ENCODE measurements at regions not wholly inside any gene's neighbourhood (a gene's known extent, or its start where the extent isn't known, plus 50 kb on each side); places are given as distances from the start of the nearest gene placed in this dataset.
"Not testable (repeated sequence)": the region's sequence is repeated elsewhere in the genome, so short reads cannot be mapped to it uniquely, and the experiment has no call there.

DNA sequence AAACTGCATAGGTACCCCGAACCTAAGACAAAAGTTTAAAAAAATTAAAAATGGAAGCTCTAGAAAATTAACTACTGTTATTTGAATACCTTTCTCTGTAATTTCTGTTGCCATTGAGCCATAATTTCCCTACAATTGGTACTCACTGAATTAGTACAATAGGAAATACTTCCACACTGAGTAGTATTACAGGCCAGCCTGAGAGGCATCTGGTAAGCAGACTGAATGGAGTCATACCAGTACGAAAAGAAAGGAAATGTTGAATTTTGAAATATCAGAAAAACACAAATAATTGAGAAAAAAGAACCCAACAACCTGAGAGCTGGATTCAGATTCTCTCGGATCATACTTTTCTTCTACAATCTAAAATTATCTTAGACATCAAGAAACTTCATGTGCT lies 791.3 kb downstream of the TENT5A start:
- no peak overlapping the region for H3K9ac ChIP-seq (ENCODE audit: low read depth, low read length)
- no peak overlapping the region for H3K27ac ChIP-seq (ENCODE audit: low read depth, low read length)
- H3K4me1 ChIP-seq (ENCODE audit: insufficient read depth, low read length) = 0 out of 2 replicates have a peak, but pooled peaks cover 11% of the 10 kb centered on the region
- no peaks in the 10 kb centered on the region for H3K36me3 ChIP-seq (ENCODE audit: insufficient read depth, low read length)
- H3K4me3 ChIP-seq (ENCODE audit: low read length) = no peak overlapping the region
- 0 out of 2 replicates have a peak, but pooled peaks cover 4% of the 10 kb centered on the region for H3K9me3 ChIP-seq (ENCODE audit: insufficient read depth, low read depth, low read length)
- WGBS = 76% methylated on average over 2 of the region's 3 CpGs
- H3K27me3 ChIP-seq (ENCODE audit: insufficient read depth, low read length) = no peaks in the 10 kb centered on the region

GRCh38 chr6:80959034-80959433 lies 793.4 kb downstream of the TENT5A start:
- no peak overlapping the region for H3K9ac ChIP-seq (ENCODE audit: low read depth, low read length)
- no peak overlapping the region for H3K4me3 ChIP-seq (ENCODE audit: low read length)
- H3K36me3 ChIP-seq (ENCODE audit: insufficient read depth, low read length) = no peaks in the 10 kb centered on the region
- 87% methylated on average over 1 of the region's 1 CpG for WGBS
- no peak overlapping the region for H3K27ac ChIP-seq (ENCODE audit: low read depth, low read length)
- H3K4me1 ChIP-seq (ENCODE audit: insufficient read depth, low read length) = peaks cover 17% of the 10 kb centered on the region; the same call in 1 of the 2 replicates
- no peaks in the 10 kb centered on the region for H3K9me3 ChIP-seq (ENCODE audit: insufficient read depth, low read depth, low read length)
- H3K27me3 ChIP-seq (ENCODE audit: insufficient read depth, low read length) = no peaks in the 10 kb centered on the region

DNA sequence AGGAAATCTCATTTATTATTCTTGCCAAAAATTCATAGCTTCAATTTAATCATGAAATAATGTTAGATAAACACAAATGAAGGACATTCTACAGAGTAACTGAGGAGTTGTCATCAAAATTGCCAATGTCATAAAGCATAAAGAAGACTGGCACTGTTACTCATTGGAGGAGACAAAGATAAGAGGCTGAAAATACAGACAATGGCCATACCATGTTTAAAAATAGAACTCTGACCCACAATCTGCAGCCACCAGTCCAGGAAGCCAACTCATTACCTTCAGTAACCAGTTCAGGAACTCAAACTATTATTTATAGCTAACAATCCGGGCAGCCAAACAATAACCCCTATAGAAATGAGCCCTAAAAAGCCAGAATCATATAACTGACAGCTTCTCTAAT lies 795.6 kb downstream of the TENT5A start:
- Histone ChIP-seq H3K27ac (ENCODE audit: low read depth, low read length) (no peak overlapping the region), H3K4me1 (ENCODE audit: insufficient read depth, low read length) (peaks cover 6% of the 10 kb centered on the region; the same call in 1 of the 2 replicates), H3K9ac (ENCODE audit: low read depth, low read length) (no peak overlapping the region), H3K27me3 (ENCODE audit: insufficient read depth, low read length) (no peaks in the 10 kb centered on the region), H3K4me3 (ENCODE audit: low read length) (no peak overlapping the region), H3K9me3 (ENCODE audit: insufficient read depth, low read depth, low read length) (no peaks in the 10 kb centered on the region), H3K36me3 (ENCODE audit: insufficient read depth, low read length) (no peaks in the 10 kb centered on the region)
- 90% methylated on average over 1 of the region's 1 CpG for WGBS

GRCh38 chr6:80952479-80952878 lies 800.0 kb downstream of the TENT5A start:
- H3K27ac ChIP-seq (ENCODE audit: low read depth, low read length); H3K27me3 ChIP-seq (ENCODE audit: insufficient read depth, low read length); H3K9ac ChIP-seq (ENCODE audit: low read depth, low read length); H3K9me3 ChIP-seq (ENCODE audit: insufficient read depth, low read depth, low read length); H3K36me3 ChIP-seq (ENCODE audit: insufficient read depth, low read length); H3K4me3 ChIP-seq (ENCODE audit: low read length); H3K4me1 ChIP-seq (ENCODE audit: insufficient read depth, low read length): not testable (repeated sequence)
- WGBS = 83% methylated on average over 1 of the region's 2 CpGs

- Histone ChIP-seq H3K4me1 (ENCODE audit: insufficient read depth, low read length) (no peaks in the 10 kb centered on the region), H3K27ac (ENCODE audit: low read depth, low read length) (no peak overlapping the region), H3K4me3 (ENCODE audit: low read length) (no peak overlapping the region), H3K9me3 (ENCODE audit: insufficient read depth, low read depth, low read length) (no peaks in the 10 kb centered on the region), H3K27me3 (ENCODE audit: insufficient read depth, low read length) (no peaks in the 10 kb centered on the region), H3K36me3 (ENCODE audit: insufficient read depth, low read length) (no peaks in the 10 kb centered on the region), H3K9ac (ENCODE audit: low read depth, low read length) (no peak overlapping the region)
- 78% methylated on average over 3 of the region's 3 CpGs for WGBS
Measured at GRCh38 chr6:80946402-80946801, 806.1 kb downstream of the TENT5A start.

DNA sequence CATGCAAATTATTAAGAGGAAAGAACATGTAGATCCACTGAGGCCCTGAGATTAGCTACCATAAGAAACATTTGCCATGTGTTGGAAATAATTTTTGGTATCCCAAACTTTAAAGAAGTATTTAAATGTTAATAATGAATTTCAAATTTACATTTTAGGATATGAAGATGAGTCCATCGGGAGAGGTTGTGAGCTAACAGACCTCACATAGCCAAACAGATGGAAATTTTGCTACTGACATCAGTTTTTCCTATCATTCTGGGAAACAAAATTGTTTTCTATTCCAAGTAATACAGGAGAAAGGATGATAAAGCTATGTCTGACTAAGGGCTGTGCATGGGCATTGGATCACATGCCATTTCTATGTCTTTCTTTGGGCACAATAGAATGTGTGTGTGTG lies 809.6 kb downstream of the TENT5A start:
- H3K9ac ChIP-seq (ENCODE audit: low read depth, low read length) = no peak overlapping the region
- no peak overlapping the region for H3K4me3 ChIP-seq (ENCODE audit: low read length)
- no CpG with 5 or more reads among the region's 1 CpG for WGBS
- no peaks in the 10 kb centered on the region for H3K4me1 ChIP-seq (ENCODE audit: insufficient read depth, low read length)
- H3K9me3 ChIP-seq (ENCODE audit: insufficient read depth, low read depth, low read length) = no peaks in the 10 kb centered on the region
- no peaks in the 10 kb centered on the region for H3K27me3 ChIP-seq (ENCODE audit: insufficient read depth, low read length)
- no peak overlapping the region for H3K27ac ChIP-seq (ENCODE audit: low read depth, low read length)
- no peaks in the 10 kb centered on the region for H3K36me3 ChIP-seq (ENCODE audit: insufficient read depth, low read length)

DNA sequence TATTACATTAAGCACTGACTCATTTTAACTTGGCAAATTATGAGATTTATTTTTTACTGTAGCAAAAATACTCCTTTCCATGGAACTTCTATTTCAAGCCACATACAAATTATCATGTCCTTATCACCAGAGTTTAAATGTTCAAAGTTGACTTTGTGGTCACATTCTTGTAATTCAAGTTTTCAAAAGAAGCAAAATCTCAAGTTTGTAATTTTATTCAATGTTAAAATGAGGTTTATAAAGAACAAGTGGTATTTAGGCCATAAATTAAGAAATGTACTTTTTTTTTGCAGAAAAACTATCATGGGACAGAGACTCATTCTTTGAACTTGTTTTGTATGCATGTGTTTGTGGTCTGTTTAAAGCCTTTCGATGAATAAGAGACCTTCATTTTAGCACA lies 811.5 kb downstream of the TENT5A start:
- Histone ChIP-seq H3K36me3 (ENCODE audit: insufficient read depth, low read length) (no peaks in the 10 kb centered on the region), H3K27ac (ENCODE audit: low read depth, low read length) (no peak overlapping the region), H3K9ac (ENCODE audit: low read depth, low read length) (no peak overlapping the region), H3K9me3 (ENCODE audit: insufficient read depth, low read depth, low read length) (no peaks in the 10 kb centered on the region), H3K27me3 (ENCODE audit: insufficient read depth, low read length) (no peaks in the 10 kb centered on the region), H3K4me3 (ENCODE audit: low read length) (no peak overlapping the region), H3K4me1 (ENCODE audit: insufficient read depth, low read length) (no peaks in the 10 kb centered on the region)
- WGBS = no CpG with 5 or more reads among the region's 1 CpG

- Histone ChIP-seq H3K9me3 (ENCODE audit: insufficient read depth, low read depth, low read length) (no peaks in the 10 kb centered on the region), H3K27me3 (ENCODE audit: insufficient read depth, low read length) (no peaks in the 10 kb centered on the region), H3K9ac (ENCODE audit: low read depth, low read length) (no peak overlapping the region), H3K4me3 (ENCODE audit: low read length) (no peak overlapping the region), H3K27ac (ENCODE audit: low read depth, low read length) (no peak overlapping the region), H3K36me3 (ENCODE audit: insufficient read depth, low read length) (no peaks in the 10 kb centered on the region), H3K4me1 (ENCODE audit: insufficient read depth, low read length) (no peaks in the 10 kb centered on the region)
- no CpG with 5 or more reads among the region's 1 CpG for WGBS
Measured at GRCh38 chr6:80940571-80940970, 811.9 kb downstream of the TENT5A start.

GRCh38 chr6:80939898-80940297 lies 812.6 kb downstream of the TENT5A start:
- no peak overlapping the region for H3K27ac ChIP-seq (ENCODE audit: low read depth, low read length)
- 0 out of 2 replicates have a peak, but pooled peaks cover 4% of the 10 kb centered on the region for H3K9me3 ChIP-seq (ENCODE audit: insufficient read depth, low read depth, low read length)
- no peak overlapping the region for H3K4me3 ChIP-seq (ENCODE audit: low read length)
- no peaks in the 10 kb centered on the region for H3K27me3 ChIP-seq (ENCODE audit: insufficient read depth, low read length)
- H3K36me3 ChIP-seq (ENCODE audit: insufficient read depth, low read length) = no peaks in the 10 kb centered on the region
- no peaks in the 10 kb centered on the region for H3K4me1 ChIP-seq (ENCODE audit: insufficient read depth, low read length)
- H3K9ac ChIP-seq (ENCODE audit: low read depth, low read length) = no peak overlapping the region

- WGBS = 90% methylated on average over 3 of the region's 4 CpGs
- Histone ChIP-seq H3K9ac (ENCODE audit: low read depth, low read length) (no peak overlapping the region), H3K27ac (ENCODE audit: low read depth, low read length) (no peak overlapping the region), H3K9me3 (ENCODE audit: insufficient read depth, low read depth, low read length) (0 out of 2 replicates have a peak, but pooled peaks cover 4% of the 10 kb centered on the region), H3K36me3 (ENCODE audit: insufficient read depth, low read length) (no peaks in the 10 kb centered on the region), H3K4me3 (ENCODE audit: low read length) (no peak overlapping the region), H3K27me3 (ENCODE audit: insufficient read depth, low read length) (no peaks in the 10 kb centered on the region), H3K4me1 (ENCODE audit: insufficient read depth, low read length) (no peaks in the 10 kb centered on the region)
Measured at GRCh38 chr6:80939480-80939879, 813.0 kb downstream of the TENT5A start.

DNA sequence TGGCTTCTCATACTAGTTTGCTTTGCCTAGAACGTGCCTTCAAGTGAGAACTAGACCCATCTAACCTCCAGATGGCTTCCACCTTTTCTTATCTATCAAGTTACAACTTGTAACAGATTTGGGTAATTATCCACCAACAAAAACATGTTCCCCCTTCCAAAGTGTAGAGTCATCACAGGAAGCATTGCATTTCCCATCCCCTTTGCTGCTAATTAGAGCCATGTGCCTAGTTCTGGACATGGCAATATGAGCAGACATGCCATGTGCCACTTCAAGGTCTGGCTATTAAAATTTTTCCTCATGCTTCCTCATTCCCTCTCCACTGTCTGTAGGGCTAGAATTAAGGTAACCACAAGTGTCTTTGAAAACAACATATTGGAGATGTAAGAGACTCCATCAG lies 814.4 kb downstream of the TENT5A start:
- Histone ChIP-seq H3K4me3 (ENCODE audit: low read length) (no peak overlapping the region), H3K27ac (ENCODE audit: low read depth, low read length) (no peak overlapping the region), H3K9me3 (ENCODE audit: insufficient read depth, low read depth, low read length) (0 out of 2 replicates have a peak, but pooled peaks cover 4% of the 10 kb centered on the region), H3K36me3 (ENCODE audit: insufficient read depth, low read length) (no peaks in the 10 kb centered on the region), H3K9ac (ENCODE audit: low read depth, low read length) (no peak overlapping the region), H3K27me3 (ENCODE audit: insufficient read depth, low read length) (no peaks in the 10 kb centered on the region), H3K4me1 (ENCODE audit: insufficient read depth, low read length) (no peaks in the 10 kb centered on the region)
- WGBS = 91% methylated on average over 1 of the region's 1 CpG

- Histone ChIP-seq H3K27ac (ENCODE audit: low read depth, low read length) (no peak overlapping the region), H3K4me3 (ENCODE audit: low read length) (no peak overlapping the region), H3K9ac (ENCODE audit: low read depth, low read length) (no peak overlapping the region), H3K36me3 (ENCODE audit: insufficient read depth, low read length) (no peaks in the 10 kb centered on the region), H3K4me1 (ENCODE audit: insufficient read depth, low read length) (no peaks in the 10 kb centered on the region), H3K9me3 (ENCODE audit: insufficient read depth, low read depth, low read length) (0 out of 2 replicates have a peak, but pooled peaks cover 4% of the 10 kb centered on the region), H3K27me3 (ENCODE audit: insufficient read depth, low read length) (no peaks in the 10 kb centered on the region)
Measured at GRCh38 chr6:80932359-80932758, 820.1 kb downstream of the TENT5A start.
